NCI-H1105 (cell line): ENCODE measurements at regions not wholly inside any gene's neighbourhood (a gene's known extent, or its start where the extent isn't known, plus 50 kb on each side); places are given as distances from the start of the nearest gene placed in this dataset.
"Not testable (repeated sequence)": the region's sequence is repeated elsewhere in the genome, so short reads cannot be mapped to it uniquely, and the experiment has no call there.

Experiments used
- DNase-seq: peaks from one replicate; lab custom pipeline; 2025; lab: John Stamatoyannopoulos, UW

DNA sequence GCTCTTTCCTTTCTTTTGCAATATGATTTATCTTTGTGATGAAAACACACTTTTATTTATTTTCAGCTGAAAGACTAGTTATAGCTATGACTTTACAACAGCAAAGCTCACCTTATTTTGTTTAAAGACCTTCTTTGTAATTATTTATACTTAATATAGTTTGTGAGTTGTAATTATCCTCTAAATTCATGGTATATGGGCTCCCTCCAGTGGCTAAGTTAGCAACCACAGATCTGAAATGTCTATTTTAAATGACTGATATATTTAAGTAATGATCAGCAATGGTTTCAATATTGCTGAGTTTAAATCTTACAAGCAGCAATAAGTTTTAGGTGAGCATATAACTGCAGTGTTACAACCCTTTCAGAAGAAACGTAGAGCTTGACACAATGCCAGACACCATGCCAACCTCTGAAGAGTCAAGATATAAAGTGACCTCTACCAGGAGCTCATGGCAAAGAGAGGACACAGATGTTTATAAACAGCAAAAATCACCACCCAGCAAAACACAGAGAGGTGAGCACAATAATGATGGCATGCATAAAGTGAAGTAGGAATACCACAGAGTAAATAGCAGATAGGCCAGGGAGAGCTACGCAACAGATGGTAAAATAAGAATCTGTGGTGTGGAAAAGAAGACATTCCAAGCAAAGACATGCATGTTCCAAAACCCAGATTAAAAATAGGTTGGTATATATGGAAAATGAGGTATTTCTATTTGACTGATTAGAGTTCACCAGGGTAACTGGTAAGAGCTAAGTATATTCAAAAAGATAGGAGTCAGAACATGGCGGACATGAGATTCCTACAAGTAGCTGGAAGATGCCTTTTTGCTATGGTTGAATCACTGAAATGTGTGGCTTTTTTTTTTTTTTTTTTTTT lies 143.7 kb upstream of the ZNF385D start:
- no peak for DNase-seq

DNA sequence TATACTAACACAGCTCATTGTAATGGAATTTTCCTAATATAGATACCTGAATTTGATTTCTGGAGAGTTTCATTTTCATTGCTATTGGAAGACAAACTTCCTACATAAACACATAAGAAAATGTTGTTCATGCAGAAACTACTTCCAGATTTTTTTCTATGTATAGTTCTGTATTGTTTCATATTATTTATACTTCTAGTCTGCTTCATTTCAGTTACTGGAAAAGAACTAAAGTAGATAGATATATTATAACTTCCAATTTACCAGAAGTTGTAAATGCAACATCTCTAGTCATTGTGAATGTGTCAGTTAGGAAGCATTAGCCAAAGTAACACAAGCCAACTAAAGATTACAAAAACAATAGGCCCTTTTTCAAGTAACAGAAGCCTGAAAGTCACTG lies 147.3 kb upstream of the ZNF385D start:
- DNase-seq, result no peak

DNA sequence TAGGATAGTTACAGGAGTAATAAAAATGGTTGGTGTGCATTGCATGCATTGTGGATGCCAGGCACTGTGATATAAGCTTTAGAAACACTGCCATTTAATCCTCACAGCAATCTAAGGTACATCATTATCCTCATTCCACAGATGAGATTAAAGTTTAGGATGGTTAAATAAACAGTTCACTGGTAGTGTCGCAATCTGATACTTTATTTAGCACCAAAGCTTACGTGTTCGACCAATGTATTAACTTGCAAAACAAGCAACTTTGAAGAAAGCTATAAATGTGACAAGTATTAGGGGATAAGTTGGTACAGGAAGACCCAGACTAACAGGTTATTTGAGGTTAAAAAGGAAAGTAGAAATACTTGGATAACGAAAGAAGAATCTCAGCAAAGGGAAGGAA lies 150.5 kb upstream of the ZNF385D start:
- DNase-seq, result no peak

DNA sequence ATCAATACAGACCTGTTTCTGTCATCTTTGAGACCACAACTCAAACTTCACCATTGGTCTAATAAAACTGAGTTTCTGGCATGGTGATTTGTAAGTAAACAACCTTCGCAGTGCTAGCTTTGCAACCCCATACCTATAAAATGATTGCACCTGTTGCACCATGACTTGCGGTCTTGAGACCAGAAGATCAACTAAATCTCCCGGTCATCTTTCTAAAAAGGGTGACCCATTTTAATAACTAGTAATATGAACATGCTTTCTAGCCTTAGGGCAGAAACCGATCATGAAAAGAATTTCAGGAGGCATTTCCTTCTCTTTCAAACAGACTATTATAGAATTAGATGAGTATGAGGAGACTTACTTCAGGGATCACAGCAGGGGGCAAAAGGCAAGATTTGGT lies 151.9 kb upstream of the ZNF385D start:
- DNase-seq, result no peak

DNA sequence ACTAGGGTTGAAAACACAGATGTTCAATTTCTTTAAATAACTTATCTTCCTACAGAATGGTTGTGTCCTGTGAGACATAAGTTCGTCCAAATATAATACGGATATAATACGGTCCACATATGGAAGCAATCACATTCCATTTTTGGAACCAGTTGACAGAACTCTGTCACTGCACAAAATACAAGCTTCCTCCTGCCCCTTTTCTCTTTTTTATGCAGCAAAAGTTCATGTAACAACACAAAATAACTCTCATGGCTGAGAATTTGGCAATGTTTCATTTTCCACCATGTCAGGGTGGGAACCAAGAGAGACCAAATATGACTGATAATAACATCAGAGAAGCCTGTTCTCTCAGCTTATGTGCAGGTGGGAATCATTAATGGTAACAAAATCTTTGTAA lies 158.1 kb upstream of the ZNF385D start:
- no peak for DNase-seq

DNA sequence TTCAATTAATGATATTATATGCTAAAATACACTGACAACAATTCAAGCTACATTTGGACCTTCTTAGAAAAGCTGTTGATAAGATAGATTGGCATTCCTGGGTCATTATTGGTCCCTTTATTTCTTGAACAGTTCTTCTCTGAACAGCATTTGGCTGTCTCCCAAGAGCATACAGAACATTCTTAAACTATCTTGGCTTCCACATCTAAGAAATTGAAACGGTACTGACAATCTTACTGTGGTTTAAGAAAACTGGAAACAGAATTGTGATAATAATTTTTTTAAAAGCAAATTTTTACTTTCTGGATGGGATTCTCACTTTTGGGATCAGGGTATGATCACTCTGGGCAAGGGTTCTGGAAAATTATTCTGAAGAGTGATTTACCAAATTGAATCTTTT lies 161.7 kb upstream of the ZNF385D start:
- DNase-seq, result no peak

DNA sequence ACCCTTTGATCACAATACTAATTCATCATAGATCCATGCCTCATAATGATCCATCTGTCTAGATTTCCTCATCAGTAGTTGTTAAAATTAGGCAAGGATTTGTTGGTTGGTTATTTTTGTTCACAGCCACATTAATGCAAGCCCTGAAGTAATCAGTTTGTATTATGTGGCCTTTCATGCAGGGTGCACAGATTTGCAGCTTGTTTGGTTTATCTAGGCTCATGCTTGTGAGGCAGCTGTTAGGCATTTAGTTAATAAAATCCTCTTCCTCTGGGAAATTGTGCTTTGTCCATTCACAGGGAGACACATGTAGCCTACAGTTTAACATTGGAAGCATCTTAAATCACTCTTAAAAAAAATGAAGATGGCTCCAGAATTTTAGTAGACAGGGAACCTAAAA lies 162.8 kb upstream of the ZNF385D start:
- no peak for DNase-seq

DNA sequence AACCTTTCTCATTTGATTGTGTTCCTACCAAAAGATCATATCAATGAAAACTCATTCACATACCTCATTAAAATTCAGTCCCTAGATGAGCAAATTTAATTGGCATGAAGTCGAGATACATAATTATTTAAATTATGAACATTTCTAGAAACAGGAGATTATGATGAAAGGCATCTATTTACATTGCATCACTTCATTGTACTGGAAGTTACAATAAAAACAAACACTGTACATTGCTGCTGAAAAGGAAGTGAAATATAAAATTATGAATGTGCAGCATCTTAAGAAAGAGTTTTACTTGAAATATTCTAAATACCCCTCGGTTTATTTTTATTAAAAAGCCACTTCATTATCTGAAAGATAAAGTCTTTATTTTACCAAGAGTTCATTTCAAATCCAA lies 163.4 kb upstream of the ZNF385D start:
- no peak for DNase-seq

DNA sequence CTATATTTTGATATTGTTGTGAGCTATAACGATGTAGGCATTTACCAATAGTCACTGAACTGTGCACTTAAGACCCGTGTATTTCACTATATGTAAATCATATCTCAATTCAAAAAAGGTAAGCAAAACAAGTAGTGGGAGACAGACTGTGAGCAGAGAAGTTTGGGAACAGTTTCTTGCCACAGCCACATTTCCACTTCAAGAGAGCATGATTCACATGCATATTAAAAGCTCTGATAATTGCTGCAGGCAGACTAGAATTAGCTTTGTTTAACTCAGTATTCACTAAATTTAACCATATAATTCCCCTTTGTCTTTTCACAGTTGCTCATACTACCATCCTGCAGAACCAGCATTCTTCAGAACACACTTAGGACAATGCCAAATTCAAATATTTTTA lies 168.4 kb upstream of the ZNF385D start:
- no peak for DNase-seq

DNA sequence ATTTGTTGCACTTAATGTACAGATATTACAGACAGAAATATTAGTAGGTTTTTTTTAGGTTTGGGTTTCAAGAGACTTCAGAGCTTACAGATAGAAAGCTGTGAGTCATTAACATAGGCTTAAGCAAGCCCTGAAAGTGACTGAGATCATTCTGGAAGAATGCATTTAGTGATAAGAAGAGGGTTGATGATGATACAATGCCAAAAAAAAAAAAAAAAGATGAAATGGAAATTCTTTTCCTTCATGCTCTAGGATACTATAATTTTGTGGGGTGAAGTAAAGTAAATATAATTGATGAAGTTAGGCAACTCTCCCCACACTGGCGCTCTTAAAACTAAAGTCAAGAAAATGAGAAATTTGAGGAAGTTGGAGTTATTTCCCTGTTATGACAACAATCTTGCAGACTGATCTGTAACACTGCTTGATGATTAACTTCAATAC lies 169.4 kb upstream of the ZNF385D start:
- DNase-seq, result no peak

DNA sequence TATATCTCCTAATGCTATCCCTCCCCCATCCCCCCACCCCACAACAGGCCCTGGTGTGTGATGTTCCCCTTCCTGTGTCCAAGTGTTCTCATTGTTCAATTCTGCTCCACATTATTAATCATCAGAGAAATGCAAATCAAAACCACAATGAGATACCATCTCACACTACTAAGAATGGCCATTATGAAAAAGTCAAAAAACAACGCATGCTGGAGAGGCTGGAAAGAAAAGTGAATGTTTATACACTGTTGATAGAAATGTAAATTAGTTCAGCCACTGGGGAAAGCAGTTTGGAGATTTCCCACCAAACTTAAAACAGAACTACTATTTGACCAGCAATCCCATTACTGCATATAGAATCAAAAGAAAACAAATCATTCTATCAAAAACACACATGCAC lies 172.1 kb upstream of the ZNF385D start:
- not testable (repeated sequence) for DNase-seq

DNA sequence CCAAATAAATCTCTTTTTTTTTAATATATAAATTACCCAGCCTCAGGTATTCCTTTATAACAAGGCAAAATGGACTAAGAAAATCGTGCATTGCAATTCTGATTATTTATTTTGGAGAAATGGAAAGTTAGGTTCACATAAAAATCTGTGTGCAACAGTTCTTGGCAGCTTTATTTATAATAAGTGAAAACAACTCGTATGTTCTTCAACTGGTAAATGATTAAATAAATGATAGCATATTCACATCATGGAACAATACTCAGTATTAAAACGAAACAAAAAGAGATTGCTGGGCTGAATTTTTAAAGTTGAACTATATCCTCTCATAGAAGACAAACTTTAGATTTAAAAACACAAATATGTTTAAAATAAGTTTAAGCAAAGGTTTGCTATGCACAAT lies 176.3 kb upstream of the ZNF385D start:
- no peak for DNase-seq

DNA sequence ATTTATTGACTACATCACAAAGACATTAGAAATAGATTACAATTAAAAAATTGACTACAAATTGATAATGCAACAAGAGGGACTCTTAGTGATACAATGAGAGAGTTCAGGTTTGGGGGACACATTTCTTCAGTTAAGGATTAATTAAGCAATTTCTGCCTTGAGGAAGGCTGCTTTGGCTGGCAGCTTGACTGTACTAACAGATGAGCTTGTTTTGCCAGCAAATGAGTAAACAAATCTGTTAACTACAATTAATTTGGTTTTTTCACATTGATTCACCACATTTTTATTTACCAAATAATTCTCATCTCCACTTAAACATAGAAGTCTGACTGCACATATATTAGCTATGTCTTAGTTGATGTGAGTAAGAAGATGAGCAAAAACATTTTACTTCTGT lies 183.6 kb upstream of the ZNF385D start:
- no peak for DNase-seq

DNA sequence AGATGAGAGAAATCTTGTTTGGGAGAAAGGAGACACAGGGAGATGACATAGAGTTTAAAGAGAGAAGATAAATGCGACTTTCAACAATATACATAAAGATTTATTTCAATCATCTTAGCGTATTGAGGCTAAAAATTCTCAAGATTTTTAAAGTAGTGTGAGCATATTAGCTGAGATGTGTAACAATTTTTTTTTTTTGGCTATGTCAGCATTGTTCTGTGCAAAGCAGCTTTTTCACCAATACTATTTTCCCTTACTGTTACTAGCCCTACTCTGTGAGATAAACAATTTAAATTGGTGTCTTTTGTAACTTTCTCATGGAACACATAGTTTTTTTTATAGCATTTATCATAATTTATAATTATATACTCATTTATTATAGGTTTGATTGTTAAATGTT lies 185.2 kb upstream of the ZNF385D start:
- no peak for DNase-seq

DNA sequence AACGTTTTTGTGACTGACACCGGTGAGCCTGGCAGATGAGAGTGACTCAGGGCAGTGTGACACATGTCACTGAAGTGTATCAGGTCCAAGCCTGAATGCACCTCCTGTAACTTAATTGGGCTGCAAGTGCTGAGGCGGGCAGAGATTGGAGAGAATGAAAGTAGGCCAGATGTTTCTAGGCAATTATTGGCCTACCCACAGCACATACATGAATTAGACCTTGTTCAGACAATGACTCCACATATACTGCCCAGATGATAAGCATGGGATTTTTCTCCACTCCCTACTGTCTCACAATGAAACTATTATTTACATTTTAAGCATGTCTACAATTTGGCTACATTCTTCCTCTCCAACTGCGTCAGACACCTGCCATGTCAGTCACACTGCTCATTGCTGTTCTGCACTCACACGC lies 187.3 kb upstream of the ZNF385D start:
- no peak for DNase-seq

DNA sequence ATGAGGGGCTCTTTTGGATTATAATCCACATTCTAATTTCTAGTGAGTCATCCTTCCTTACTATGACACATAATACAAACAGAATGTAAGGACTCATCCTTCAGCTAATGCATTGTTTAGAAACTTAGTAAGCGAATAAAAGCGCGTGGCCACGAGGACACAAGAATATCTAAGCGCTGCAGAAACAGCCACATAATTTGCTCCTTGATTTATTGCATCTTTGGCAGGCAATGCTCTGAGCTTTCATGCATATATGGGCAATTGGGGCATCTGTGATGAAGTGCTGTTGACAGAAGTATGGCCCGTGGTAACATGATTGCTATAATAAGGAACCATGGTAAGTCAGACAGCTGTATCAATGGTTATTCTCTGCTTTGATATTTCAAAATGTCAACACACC lies 191.3 kb upstream of the ZNF385D start:
- peak; percentile 17 for DNase-seq

DNA sequence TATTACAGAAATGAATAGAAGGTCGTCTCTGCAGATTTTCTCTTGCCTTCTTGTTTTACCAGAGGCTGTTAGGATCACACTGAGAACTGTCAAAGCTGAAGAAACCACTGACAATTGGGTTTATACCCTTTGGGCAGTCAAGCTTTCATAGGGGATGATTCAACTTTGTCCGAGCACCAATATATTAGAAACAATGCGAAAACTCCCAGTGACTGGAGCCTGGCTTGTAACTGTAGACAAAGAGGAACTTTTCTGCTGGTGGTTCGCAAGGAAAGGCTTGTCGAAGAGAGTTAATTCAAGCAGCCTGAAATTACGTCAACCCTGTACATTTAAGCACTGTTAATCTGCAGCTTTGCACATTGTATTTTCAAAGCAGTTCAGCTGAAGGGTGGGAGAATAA lies 193.2 kb upstream of the ZNF385D start:
- DNase-seq, result no peak

DNA sequence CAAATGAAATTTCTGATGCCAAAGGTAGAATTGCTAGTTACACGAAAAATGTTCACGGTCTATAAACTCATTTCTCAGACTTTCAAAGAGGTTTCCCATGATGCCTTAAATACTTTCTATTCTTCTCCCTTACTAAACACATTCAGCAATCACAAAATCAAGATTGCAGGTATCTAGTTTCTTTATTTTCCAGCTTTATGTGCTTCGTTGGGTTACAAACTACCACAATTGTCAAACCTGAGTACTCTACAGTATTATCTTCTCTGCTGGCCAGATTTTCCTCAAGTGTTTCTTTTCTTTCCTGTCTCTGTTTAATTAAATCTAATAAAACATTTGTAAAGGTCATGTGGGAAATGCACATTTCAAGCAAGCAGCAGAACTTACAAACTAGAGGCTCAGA lies 201.8 kb upstream of the ZNF385D start:
- no peak for DNase-seq

DNA sequence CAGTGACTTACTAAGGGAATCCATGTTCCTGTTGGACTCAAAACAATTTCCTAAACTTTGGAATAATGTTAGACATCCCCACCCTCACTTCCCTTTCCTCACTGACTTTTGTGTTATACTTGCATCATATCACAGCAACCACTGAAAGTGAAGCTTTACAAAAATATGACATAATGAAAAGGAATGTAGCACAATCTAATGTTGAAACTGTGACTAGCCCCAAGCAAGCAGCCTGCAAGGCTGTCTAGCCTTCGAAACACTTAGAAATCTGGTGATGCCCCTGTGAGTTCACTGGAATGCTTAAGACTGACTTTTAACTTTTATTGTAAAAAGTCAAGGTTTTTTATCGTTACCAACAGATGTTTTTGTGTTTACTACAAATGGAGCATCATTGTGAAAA lies 203.7 kb upstream of the ZNF385D start:
- no peak for DNase-seq

DNA sequence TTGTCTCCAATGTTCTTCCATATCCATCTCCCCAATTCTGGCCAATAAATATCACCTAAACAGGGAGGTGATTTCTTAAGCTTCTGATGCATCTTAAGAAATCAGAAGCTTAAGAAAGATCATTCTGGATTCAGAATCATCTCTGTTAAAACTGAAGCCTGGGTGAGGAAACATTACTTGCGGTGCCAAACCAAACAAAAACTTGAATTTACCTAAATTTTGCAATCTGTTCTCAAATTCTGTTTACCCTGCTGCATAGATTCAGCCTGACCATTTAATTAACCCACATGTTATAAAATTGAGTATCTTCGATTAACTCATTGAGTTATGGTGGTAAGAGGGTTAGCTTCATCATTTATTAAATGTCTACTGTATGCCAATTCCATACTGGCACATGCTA lies 204.4 kb upstream of the ZNF385D start:
- no peak for DNase-seq

DNA sequence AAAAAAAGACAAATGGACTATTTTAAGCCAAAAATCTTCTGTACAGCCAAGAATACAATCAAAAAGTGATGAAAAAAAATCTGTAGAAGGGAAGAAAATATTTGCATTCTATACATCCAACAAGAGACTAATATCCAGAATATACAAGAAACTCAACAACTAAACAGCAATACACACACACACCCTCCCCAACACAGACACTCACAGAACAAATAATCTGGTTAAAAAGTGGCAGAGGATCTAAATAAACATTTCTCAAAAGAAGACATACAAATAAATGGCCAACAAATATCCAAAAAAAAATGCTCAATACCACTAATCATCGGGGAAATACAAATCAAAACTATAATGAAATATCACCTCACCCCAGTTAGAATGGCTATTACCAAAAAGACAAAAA lies 209.0 kb upstream of the ZNF385D start:
- no peak for DNase-seq

DNA sequence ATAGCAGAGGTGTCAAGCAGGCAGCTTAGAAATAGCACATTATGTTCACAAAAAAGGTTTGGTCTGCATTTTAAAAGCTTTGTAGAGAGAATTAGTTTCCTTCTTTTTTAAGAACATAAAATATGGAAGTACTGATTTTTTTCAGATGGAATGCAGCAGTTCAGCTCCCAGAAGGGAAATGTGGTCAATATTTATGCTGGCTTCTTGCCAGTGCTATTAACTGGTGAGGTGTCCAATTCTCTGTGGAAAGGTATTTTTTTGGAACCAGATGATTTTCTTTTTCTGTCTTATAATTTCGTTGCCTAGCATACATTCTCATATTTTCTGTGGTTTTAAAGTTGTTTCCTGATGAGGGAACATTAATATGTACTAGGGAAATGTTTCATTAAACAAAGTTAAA lies 211.4 kb upstream of the ZNF385D start:
- no peak for DNase-seq

DNA sequence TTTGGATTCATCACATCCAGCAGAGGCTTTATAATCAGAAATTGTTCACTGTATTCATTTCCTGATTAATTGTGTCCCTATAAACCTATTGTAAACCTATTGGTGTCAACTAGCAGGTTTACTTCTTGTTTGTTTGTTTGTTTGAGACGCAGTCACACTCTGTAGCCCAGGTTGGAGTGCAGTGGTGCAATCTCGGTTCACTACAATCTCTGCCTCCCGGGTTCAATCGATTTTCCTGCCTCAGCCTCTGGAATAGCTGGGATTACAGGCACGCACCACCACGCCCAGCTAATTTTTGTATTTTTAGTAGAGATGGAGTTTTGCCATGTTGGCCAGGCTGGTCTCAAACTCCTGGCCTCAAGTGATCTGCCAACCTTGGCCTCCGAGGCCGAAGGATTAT lies 215.4 kb upstream of the ZNF385D start:
- not testable (repeated sequence) for DNase-seq

DNA sequence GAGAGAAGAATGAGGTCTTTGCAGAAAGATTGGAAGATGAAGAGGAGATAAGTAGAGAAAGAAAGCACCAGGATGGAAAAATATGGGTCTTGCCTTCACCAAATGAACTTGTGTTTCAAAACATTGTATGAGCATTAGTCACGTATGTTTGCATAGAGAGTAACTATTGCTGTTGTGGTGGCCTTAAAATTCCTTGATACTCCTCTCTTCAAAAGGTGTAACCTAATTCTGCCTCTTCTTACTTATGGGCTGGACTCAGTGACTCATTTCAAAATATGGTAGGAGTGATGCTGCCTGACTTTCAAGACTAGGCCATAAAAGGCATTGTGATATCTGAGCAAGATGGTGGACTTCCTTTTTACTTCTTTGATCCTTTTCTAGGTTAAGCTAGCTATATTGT lies 228.7 kb upstream of the ZNF385D start:
- DNase-seq, result no peak
